ENCODE measurements at regions not wholly inside any gene's neighbourhood (a gene's known extent, or its start where the extent isn't known, plus 50 kb on each side); places are given as distances from the start of the nearest gene placed in this dataset.

GRCh38 chr4:187608001-187608421 is 387.6 kb upstream of the ZFP42 start:
- TF ChIP-seq, protein P1, sequence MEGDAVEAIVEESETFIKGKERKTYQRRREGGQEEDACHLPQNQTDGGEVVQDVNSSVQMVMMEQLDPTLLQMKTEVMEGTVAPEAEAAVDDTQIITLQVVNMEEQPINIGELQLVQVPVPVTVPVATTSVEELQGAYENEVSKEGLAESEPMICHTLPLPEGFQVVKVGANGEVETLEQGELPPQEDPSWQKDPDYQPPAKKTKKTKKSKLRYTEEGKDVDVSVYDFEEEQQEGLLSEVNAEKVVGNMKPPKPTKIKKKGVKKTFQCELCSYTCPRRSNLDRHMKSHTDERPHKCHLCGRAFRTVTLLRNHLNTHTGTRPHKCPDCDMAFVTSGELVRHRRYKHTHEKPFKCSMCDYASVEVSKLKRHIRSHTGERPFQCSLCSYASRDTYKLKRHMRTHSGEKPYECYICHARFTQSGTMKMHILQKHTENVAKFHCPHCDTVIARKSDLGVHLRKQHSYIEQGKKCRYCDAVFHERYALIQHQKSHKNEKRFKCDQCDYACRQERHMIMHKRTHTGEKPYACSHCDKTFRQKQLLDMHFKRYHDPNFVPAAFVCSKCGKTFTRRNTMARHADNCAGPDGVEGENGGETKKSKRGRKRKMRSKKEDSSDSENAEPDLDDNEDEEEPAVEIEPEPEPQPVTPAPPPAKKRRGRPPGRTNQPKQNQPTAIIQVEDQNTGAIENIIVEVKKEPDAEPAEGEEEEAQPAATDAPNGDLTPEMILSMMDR (IDR thresholded peaks at IDR 0.05), result no peak
- no peak for TF ChIP-seq EZH2 (IDR thresholded peaks at IDR 0.05; ENCODE audit: borderline replicate concordance, insufficient read depth, low read depth, low read length, poor library complexity, severe bottlenecking)

Measured in B cell (primary cell).